Calu3 (cell line): ENCODE measurements at regions not wholly inside any gene's neighbourhood (a gene's known extent, or its start where the extent isn't known, plus 50 kb on each side); places are given as distances from the start of the nearest gene placed in this dataset.

ENCODE experiments used
- BruUV-seq: library from RNA; stranded (reverse); fragments of 400-500 nt; replicated peaks from 2 replicates; lab custom pipeline; 2021; lab: Mats Ljungman, UMichigan
- CTCF ChIA-PET: fragments of 300-600 bp; sonication (Branson Sonifier 250); formaldehyde crosslinking; loops from one replicate; lab custom pipeline; 2022; ENCODE audit warnings: antibody characterized with exemption; lab: Charles Lee
- DNase-seq: peaks from one replicate; pipeline ENCODE4 v3.0.0; 2022
- H3K27ac Mint-ChIP-seq: one replicate; pipeline ENCODE4 v1.8.0; 2022; ENCODE audit warnings: mixed read lengths; ENCODE audit not compliant: unreplicated experiment
- H3K27me3 Mint-ChIP-seq: one replicate; pipeline ENCODE4 v1.8.0; 2022; ENCODE audit warnings: mixed read lengths; ENCODE audit not compliant: unreplicated experiment
- H3K36me3 Mint-ChIP-seq: one replicate; pipeline ENCODE4 v1.8.0; 2022; ENCODE audit warnings: mild to moderate bottlenecking, moderate library complexity, mixed read lengths; ENCODE audit not compliant: insufficient read depth, unreplicated experiment
- H3K4me1 Mint-ChIP-seq: one replicate; pipeline ENCODE4 v1.8.0; 2022; ENCODE audit warnings: mild to moderate bottlenecking, low read depth, mixed read lengths; ENCODE audit not compliant: unreplicated experiment
- H3K4me3 Mint-ChIP-seq: one replicate; pipeline ENCODE4 v1.8.0; 2022; ENCODE audit warnings: mild to moderate bottlenecking, low read depth, moderate library complexity, mixed read lengths; ENCODE audit not compliant: unreplicated experiment
- H3K9me3 Mint-ChIP-seq: one replicate; pipeline ENCODE4 v1.8.0; 2022; ENCODE audit warnings: low read depth, mixed read lengths; ENCODE audit not compliant: unreplicated experiment
- intact Hi-C: fragments of 100-400 bp; cut with micrococcal nuclease; formaldehyde crosslinking; loops from one replicate; pipeline ENCODE4 v1.10.0; 2022; ENCODE audit not compliant: unreplicated experiment
- TF ChIP-seq, protein P1 (sequence below): fragments of 200-600 bp; IDR thresholded peaks from one replicate; pipeline ENCODE4 v1.8.0; 2022; ENCODE audit warnings: antibody characterized with exemption; ENCODE audit not compliant: unreplicated experiment

DNA sequence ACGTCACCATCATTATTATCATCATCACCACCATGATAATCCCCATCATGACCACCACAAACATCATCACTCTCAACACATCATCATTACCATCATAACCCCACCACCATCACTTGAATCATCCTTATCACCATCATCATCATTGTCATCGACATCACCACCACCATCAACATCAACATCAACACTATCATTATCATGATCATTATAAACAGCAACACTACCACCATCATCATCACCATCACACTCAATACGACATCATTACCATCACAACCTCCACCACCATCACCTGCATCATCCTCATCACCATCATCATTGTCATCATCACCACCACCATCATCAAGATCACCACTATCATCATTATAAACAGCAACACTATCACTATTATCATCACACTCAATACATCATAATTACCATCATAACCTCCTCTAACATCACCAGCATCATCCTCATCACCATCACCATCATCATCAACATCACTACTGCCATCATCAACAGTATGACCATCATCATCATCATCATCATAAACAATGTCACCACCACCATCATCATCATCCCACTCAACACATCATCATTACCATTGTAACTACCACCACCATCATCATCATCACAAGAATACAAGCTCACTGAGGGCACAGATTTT, 78.7 kb downstream of the MBD3L1 start:
- Mint-ChIP-seq H3K4me1 (no peaks in the 10 kb centered on the region), H3K27me3 (no peaks in the 10 kb centered on the region), H3K27ac (no peak overlapping the region), H3K4me3 (no peak overlapping the region), H3K36me3 (no peaks in the 10 kb centered on the region), H3K9me3 (peaks cover 13% of the 10 kb centered on the region)
- DNase-seq: no peak
- CTCF ChIA-PET: no interaction called here
- TF ChIP-seq, protein P1, sequence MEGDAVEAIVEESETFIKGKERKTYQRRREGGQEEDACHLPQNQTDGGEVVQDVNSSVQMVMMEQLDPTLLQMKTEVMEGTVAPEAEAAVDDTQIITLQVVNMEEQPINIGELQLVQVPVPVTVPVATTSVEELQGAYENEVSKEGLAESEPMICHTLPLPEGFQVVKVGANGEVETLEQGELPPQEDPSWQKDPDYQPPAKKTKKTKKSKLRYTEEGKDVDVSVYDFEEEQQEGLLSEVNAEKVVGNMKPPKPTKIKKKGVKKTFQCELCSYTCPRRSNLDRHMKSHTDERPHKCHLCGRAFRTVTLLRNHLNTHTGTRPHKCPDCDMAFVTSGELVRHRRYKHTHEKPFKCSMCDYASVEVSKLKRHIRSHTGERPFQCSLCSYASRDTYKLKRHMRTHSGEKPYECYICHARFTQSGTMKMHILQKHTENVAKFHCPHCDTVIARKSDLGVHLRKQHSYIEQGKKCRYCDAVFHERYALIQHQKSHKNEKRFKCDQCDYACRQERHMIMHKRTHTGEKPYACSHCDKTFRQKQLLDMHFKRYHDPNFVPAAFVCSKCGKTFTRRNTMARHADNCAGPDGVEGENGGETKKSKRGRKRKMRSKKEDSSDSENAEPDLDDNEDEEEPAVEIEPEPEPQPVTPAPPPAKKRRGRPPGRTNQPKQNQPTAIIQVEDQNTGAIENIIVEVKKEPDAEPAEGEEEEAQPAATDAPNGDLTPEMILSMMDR: no peak
- BruUV-seq: no TSS peak
- intact Hi-C loops: no loop called here

DNA sequence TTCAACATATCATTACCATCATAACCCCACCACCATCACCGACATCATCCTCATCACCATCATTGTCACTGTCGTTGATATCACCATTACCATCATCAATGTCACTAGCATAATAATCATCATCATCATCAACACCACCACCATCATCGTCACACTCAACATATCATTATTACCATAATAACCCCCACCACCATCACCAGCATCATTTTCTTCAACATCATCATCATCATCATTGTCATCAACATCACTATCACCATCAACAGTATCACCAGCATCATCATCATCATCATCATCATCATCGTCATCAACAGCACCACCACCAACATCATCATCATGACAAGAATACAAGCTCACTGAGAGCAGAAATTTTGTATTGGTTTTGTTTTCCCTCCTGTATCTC, 83.8 kb downstream of the MBD3L1 start:
- DNase-seq: no peak
- Mint-ChIP-seq H3K36me3 (no peaks in the 10 kb centered on the region), H3K4me1 (no peaks in the 10 kb centered on the region), H3K4me3 (no peak overlapping the region), H3K9me3 (peaks cover 5% of the 10 kb centered on the region), H3K27ac (no peak overlapping the region), H3K27me3 (no peaks in the 10 kb centered on the region)
- no TSS peak for BruUV-seq
- CTCF ChIA-PET: no interaction called here
- TF ChIP-seq, protein P1: no peak
- intact Hi-C loops: no loop called here

DNA sequence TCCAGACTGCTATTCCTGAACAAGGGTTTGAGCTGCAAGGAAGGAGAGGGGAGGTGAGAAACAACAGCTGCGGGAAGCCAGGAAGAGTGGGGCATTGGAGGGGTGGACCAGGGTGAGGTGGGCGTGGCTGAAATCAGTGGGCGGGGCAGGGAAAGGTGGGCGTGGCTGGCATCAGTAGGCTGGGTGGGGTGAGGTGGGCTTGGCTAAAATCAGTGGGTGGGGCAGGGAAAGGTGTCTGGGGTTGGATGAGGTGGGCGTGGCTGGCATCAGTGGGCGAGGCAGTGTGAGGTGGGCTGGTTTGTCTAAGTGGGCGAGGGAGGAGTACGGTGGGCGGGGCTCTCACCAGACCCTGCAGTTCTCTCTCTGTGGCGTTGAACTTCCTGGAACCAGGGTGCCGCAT, 87.6 kb downstream of the MUC16 start:
- no peak for DNase-seq
- Mint-ChIP-seq H3K27me3 (no peaks in the 10 kb centered on the region), H3K36me3 (no peaks in the 10 kb centered on the region), H3K4me1 (no peaks in the 10 kb centered on the region), H3K9me3 (peaks cover 8% of the 10 kb centered on the region), H3K4me3 (no peak overlapping the region), H3K27ac (no peak overlapping the region)
- intact Hi-C loops: no loop called here
- TF ChIP-seq, protein P1: no peak
- CTCF ChIA-PET: no interaction called here
- BruUV-seq: no TSS peak

DNA sequence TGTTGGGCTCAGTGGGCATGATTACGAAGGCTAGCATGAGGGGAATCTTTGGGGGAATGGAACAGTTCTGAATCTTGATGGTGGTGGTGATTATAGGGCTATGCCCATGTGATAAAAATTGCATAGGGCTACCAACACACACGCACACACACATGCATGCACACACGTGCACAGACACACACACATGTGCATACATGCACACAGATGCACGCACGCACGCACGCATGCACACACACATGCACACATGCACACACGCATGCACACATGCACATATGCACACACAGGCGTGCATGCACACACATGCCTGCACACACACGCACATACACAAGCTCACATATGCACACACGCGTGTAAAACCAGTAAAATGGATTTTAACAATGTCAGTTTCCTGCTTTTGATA, 85.9 kb downstream of the MUC16 start:
- no peaks in the 10 kb centered on the region for H3K36me3 Mint-ChIP-seq
- H3K4me3 Mint-ChIP-seq: no peak overlapping the region
- no TSS peak for BruUV-seq
- TF ChIP-seq, protein P1: no peak
- H3K27me3 Mint-ChIP-seq: no peaks in the 10 kb centered on the region
- CTCF ChIA-PET: no interaction called here
- DNase-seq: no peak
- intact Hi-C loops: no loop called here
- peaks cover 10% of the 10 kb centered on the region for H3K9me3 Mint-ChIP-seq
- no peaks in the 10 kb centered on the region for H3K4me1 Mint-ChIP-seq
- no peak overlapping the region for H3K27ac Mint-ChIP-seq
